ENCODE measurements at regions not wholly inside any gene's neighbourhood (a gene's known extent, or its start where the extent isn't known, plus 50 kb on each side); places are given as distances from the start of the nearest gene placed in this dataset.
A peak's percentile ranks its signal among the peaks of the same experiment; 100 is the strongest.

DNA sequence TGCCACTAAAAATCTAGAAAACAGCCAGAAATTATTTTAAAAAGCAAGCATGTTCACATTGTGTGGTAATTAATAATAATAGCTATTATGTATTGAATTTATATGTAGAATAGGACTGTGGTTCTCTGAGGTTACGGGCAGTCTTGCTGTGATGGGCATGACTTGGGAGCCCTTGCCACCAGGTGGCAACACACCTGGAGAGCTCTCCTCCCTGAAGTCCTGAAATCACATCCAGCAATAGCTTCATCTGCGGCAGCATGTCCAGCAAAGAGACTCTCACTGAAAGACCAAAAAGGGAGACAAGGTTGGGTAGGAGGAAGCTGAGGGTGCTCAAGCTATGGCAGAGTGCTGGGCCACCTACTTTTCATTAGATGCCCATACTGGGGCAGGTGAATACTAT lies 206.8 kb upstream of the IL12A start:
- DNase-seq = no peak
- Histone ChIP-seq H3K36me3 (ENCODE audit: control insufficient read depth in 4 of 4, insufficient read depth in 4 of 4, low read length in 4 of 4) (no peaks in the 10 kb centered on the region), H3K4me1 (ENCODE audit: control insufficient read depth in 5 of 5, insufficient read depth in 5 of 5, low read length in 5 of 5) (peaks cover 4 to 11% (median 8%) of the 10 kb centered on the region in 5 donors), H3K27me3 (ENCODE audit: control insufficient read depth in 3 of 3, insufficient read depth in 3 of 3, low read length in 2 of 3) (peaks cover 0 to 3% (median 0%) of the 10 kb centered on the region in 3 donors), H3K9me3 (ENCODE audit: control insufficient read depth in 4 of 4, insufficient read depth in 3 of 4, low read length in 3 of 4) (no peaks in the 10 kb centered on the region), H3K27ac (ENCODE audit: low read depth in 1 of 2, low read length in 1 of 2) (no peak overlapping the region), H3K4me3 (no peak overlapping the region), H3K9ac (ENCODE audit: insufficient read depth in 1 of 2, low read length in 2 of 2) (no peak overlapping the region)
- whole genome bisulfite sequencing, 2 donors = 98 to 100% methylated on average over 2 of the region's 2 CpGs
- ATAC-seq (ENCODE audit: insufficient read depth, low FRiP score) = no peak
- no peak for TF ChIP-seq CTCF (IDR thresholded peaks at IDR 0.05; ENCODE audit: control extremely low read depth, extremely low read depth)

- ATAC-seq (ENCODE audit: insufficient read depth, low FRiP score) = no peak
- WGBS, 2 donors = 83 to 87% methylated on average over 5 of the region's 5 CpGs
- no peak for TF ChIP-seq CTCF (IDR thresholded peaks at IDR 0.05; ENCODE audit: control extremely low read depth, extremely low read depth)
- H3K4me3 ChIP-seq = no peak overlapping the region
- H3K9me3 ChIP-seq (ENCODE audit: control insufficient read depth in 4 of 4, insufficient read depth in 3 of 4, low read length in 3 of 4) = no peaks in the 10 kb centered on the region
- H3K27ac ChIP-seq (ENCODE audit: low read depth in 1 of 2, low read length in 1 of 2) = no peak overlapping the region
- peaks cover 9 to 19% (median 13%) of the 10 kb centered on the region in 5 donors for H3K4me1 ChIP-seq (ENCODE audit: control insufficient read depth in 5 of 5, insufficient read depth in 5 of 5, low read length in 5 of 5)
- H3K36me3 ChIP-seq (ENCODE audit: control insufficient read depth in 4 of 4, insufficient read depth in 4 of 4, low read length in 4 of 4) = no peaks in the 10 kb centered on the region
- H3K9ac ChIP-seq (ENCODE audit: insufficient read depth in 1 of 2, low read length in 2 of 2) = no peak overlapping the region
- no peak for DNase-seq
- peaks cover 0 to 3% (median 0%) of the 10 kb centered on the region in 3 donors for H3K27me3 ChIP-seq (ENCODE audit: control insufficient read depth in 3 of 3, insufficient read depth in 3 of 3, low read length in 2 of 3)
Observed at GRCh38 chr3:159782724-159783421, 205.8 kb upstream of the IL12A start.

DNA sequence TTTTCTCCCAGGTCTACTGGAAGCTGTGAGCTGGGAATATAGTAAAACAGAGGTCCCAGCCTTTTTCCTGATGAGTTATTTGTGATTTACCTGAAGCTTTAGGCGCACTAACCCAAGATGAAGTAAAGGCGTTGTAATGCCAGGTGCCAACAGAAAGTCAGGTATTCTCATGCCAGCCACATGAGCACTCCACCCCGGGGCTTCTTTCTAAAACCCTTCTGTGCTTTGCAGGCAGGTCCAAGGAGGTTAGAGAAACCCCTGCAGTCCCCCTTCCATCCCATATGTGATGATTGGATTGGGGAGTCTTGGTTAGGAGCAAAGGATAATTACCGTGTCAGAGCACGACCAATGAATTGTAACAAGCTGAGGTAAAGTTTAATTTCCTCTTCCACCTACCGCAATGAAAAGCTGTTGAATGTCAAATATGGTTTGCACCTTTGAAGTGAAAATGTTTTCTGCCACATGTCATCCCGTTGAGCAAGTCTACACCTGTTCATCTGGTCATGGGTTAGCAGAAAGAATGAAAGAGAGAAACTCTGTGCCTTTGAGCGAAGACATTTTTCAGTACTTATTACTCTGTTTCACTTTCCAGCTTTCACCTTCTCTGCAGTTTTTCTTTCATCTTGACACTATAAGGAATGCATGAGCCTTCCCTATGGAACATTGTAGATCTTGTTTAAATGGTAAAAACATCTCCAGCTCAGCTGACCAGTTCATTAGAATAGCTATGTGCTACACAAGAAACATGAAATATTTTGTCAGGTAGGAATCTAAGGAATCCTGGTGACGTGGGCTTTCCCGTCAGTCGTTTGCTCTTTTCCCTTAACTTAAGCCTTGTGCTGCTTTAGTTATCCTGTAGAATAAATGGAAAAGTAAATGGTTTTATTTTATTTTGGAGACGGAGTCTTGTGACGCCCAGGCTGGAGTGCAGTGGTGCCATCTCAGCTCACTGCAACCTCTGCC lies 204.6 kb upstream of the IL12A start:
- 72 to 75% methylated on average over 13 of the region's 13 CpGs for WGBS, 2 donors

More for the DNA sequence above, 204.6 kb upstream of the IL12A start:
- Histone ChIP-seq H3K27me3 (ENCODE audit: control insufficient read depth in 3 of 3, insufficient read depth in 3 of 3, low read length in 2 of 3) (peaks cover 0 to 3% (median 0%) of the 10 kb centered on the region in 3 donors), H3K4me3 (no peak overlapping the region), H3K4me1 (ENCODE audit: control insufficient read depth in 5 of 5, insufficient read depth in 5 of 5, low read length in 5 of 5) (peaks cover 10 to 26% (median 13%) of the 10 kb centered on the region in 5 donors), H3K27ac (ENCODE audit: low read depth in 1 of 2, low read length in 1 of 2) (no peak overlapping the region), H3K9ac (ENCODE audit: insufficient read depth in 1 of 2, low read length in 2 of 2) (no peak overlapping the region), H3K9me3 (ENCODE audit: control insufficient read depth in 4 of 4, insufficient read depth in 3 of 4, low read length in 3 of 4) (no peaks in the 10 kb centered on the region), H3K36me3 (ENCODE audit: control insufficient read depth in 4 of 4, insufficient read depth in 4 of 4, low read length in 4 of 4) (no peaks in the 10 kb centered on the region)
- no peak for TF ChIP-seq CTCF (IDR thresholded peaks at IDR 0.05; ENCODE audit: control extremely low read depth, extremely low read depth)
- peak in 2 of 3 donors; percentile 42 to 53 for DNase-seq
- no peak for ATAC-seq (ENCODE audit: insufficient read depth, low FRiP score)
